Cardiac muscle cell (in vitro differentiated cells and primary cell): ENCODE measurements at regions not wholly inside any gene's neighbourhood (a gene's known extent, or its start where the extent isn't known, plus 50 kb on each side); places are given as distances from the start of the nearest gene placed in this dataset.
"Not testable (repeated sequence)": the region's sequence is repeated elsewhere in the genome, so short reads cannot be mapped to it uniquely, and the experiment has no call there.

Source experiments
- DNase-seq, 2 donors: peaks; one replicate each; pipeline versions ENCODE4 v3.0.0 to v3.0.0-alpha.2; 2010 to 2017; ENCODE audit warnings: low read depth in 1 of 2, low spot score in 1 of 2
- H3K27ac ChIP-seq: fragments of 200-600 bp; sonication (generic); 2 replicates; pipeline ENCODE4 v1.5.1; 2016
- H3K27me3 ChIP-seq: fragments of 200-600 bp; sonication (generic); 2 replicates; pipeline ENCODE4 v1.6.0; 2016; ENCODE audit warnings: control low read depth
- H3K36me3 ChIP-seq: fragments of 200-600 bp; sonication (generic); 2 replicates; pipeline ENCODE4 v1.5.1; 2016; ENCODE audit warnings: control low read depth
- H3K4me1 ChIP-seq: fragments of 200-600 bp; sonication (generic); 2 replicates; pipeline ENCODE4 v1.8.1; 2017; ENCODE audit warnings: low read depth, mild to moderate bottlenecking, mixed run types
- H3K4me3 ChIP-seq: fragments of 200-600 bp; sonication (generic); 2 replicates; pipeline ENCODE4 v1.5.1; 2016; ENCODE audit warnings: mild to moderate bottlenecking
- H3K9me3 ChIP-seq: fragments of 200-600 bp; sonication (generic); 2 replicates; pipeline ENCODE4 v1.5.1; 2017; ENCODE audit warnings: low read depth, mild to moderate bottlenecking, control low read depth
- CTCF ChIP-seq: IDR thresholded peaks from 2 replicates; pipeline ENCODE4 v1.5.1; 2012; ENCODE audit warnings: low read depth, mild to moderate bottlenecking, low read length

GRCh38 chr4:45215976-45216542 lies 489.7 kb upstream of the GNPDA2 start:
- TF ChIP-seq CTCF = no peak
- no peak for DNase-seq
- H3K4me1 ChIP-seq = no peaks in the 10 kb centered on the region
- H3K4me3 ChIP-seq = no peak overlapping the region
- no peaks in the 10 kb centered on the region for H3K27me3 ChIP-seq
- no peaks in the 10 kb centered on the region for H3K36me3 ChIP-seq
- H3K9me3 ChIP-seq = no peaks in the 10 kb centered on the region
- no peak overlapping the region for H3K27ac ChIP-seq

- not testable (repeated sequence) for H3K9me3 ChIP-seq, DNase-seq, H3K4me3 ChIP-seq, H3K27ac ChIP-seq, H3K27me3 ChIP-seq, H3K4me1 ChIP-seq, H3K36me3 ChIP-seq
These were observed 482.1 kb upstream of the GNPDA2 start for GRCh38 chr4:45208476-45208875.

- H3K27ac ChIP-seq, H3K4me1 ChIP-seq, H3K36me3 ChIP-seq, H3K4me3 ChIP-seq, H3K27me3 ChIP-seq, DNase-seq, H3K9me3 ChIP-seq: not testable (repeated sequence)
These were observed 481.5 kb upstream of the GNPDA2 start for GRCh38 chr4:45207864-45208331.

- H3K4me1 ChIP-seq, H3K36me3 ChIP-seq, H3K27me3 ChIP-seq, H3K9me3 ChIP-seq, DNase-seq, H3K27ac ChIP-seq, H3K4me3 ChIP-seq: not testable (repeated sequence)
These were observed 481.0 kb upstream of the GNPDA2 start for GRCh38 chr4:45207241-45207863.

- no peak for TF ChIP-seq CTCF
- no peak for DNase-seq
- H3K27ac ChIP-seq = no peak overlapping the region
- no peaks in the 10 kb centered on the region for H3K27me3 ChIP-seq
- H3K4me3 ChIP-seq = no peak overlapping the region
- no peaks in the 10 kb centered on the region for H3K4me1 ChIP-seq
- no peaks in the 10 kb centered on the region for H3K9me3 ChIP-seq
- no peaks in the 10 kb centered on the region for H3K36me3 ChIP-seq
These were observed 473.4 kb upstream of the GNPDA2 start for GRCh38 chr4:45199736-45200135.

- Histone ChIP-seq H3K4me3 (no peak overlapping the region), H3K9me3 (no peaks in the 10 kb centered on the region), H3K36me3 (no peaks in the 10 kb centered on the region), H3K4me1 (peaks cover 19% of the 10 kb centered on the region), H3K27me3 (no peaks in the 10 kb centered on the region), H3K27ac (no peak overlapping the region)
- no peak for TF ChIP-seq CTCF
- DNase-seq = peak in 1 of 2 donors; percentile 1
These were observed 462.1 kb upstream of the GNPDA2 start for GRCh38 chr4:45188501-45188900.

GRCh38 chr4:45186249-45186648 lies 459.9 kb upstream of the GNPDA2 start:
- no peaks in the 10 kb centered on the region for H3K36me3 ChIP-seq
- no peaks in the 10 kb centered on the region for H3K9me3 ChIP-seq
- no peak overlapping the region for H3K27ac ChIP-seq
- no peak for TF ChIP-seq CTCF
- H3K4me1 ChIP-seq = peaks cover 12% of the 10 kb centered on the region
- DNase-seq = no peak
- no peak overlapping the region for H3K4me3 ChIP-seq
- H3K27me3 ChIP-seq = no peaks in the 10 kb centered on the region
